ENCODE measurements at regions not wholly inside any gene's neighbourhood (a gene's known extent, or its start where the extent isn't known, plus 50 kb on each side); places are given as distances from the start of the nearest gene placed in this dataset.

DNA sequence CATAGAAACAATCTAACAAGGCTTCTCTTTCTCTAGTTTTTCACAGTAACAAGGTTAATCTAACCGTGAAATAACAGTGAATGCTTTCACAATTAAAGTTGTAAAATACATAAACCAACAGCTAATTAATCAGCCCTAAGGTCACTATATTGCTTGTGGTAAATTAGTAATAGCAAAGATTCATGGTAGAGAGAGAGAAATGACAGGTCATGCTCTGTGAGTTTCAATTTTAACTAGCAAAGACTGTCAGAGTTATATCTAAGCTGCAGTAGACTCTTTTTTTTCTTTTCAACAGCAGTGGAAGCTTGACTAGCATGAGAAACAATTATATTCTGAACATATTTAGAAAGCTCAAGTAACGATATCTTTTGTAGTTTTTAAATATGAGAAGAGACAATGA is 1068.0 kb downstream of the MAT2B start:
- no peak overlapping the region for H3K4me3 ChIP-seq (ENCODE audit: insufficient read depth, low read length, poor library complexity, severe bottlenecking)
- H3K4me2 ChIP-seq (ENCODE audit: low read depth, low read length, poor library complexity, severe bottlenecking) = no peak overlapping the region
- no peaks in the 10 kb centered on the region for H3K27me3 ChIP-seq (ENCODE audit: low read length)
- H3K36me3 ChIP-seq (ENCODE audit: low read length) = no peaks in the 10 kb centered on the region
- no peaks in the 10 kb centered on the region for H4K20me1 ChIP-seq (ENCODE audit: low read depth, low read length)
- H3K27ac ChIP-seq (ENCODE audit: low read depth, low read length) = no peak overlapping the region
- no peak overlapping the region for H2AFZ ChIP-seq (ENCODE audit: low read depth, low read length, severe bottlenecking)
- no peaks in the 10 kb centered on the region for H3K79me2 ChIP-seq (ENCODE audit: insufficient read depth, low read length)
- TF ChIP-seq, protein P1, sequence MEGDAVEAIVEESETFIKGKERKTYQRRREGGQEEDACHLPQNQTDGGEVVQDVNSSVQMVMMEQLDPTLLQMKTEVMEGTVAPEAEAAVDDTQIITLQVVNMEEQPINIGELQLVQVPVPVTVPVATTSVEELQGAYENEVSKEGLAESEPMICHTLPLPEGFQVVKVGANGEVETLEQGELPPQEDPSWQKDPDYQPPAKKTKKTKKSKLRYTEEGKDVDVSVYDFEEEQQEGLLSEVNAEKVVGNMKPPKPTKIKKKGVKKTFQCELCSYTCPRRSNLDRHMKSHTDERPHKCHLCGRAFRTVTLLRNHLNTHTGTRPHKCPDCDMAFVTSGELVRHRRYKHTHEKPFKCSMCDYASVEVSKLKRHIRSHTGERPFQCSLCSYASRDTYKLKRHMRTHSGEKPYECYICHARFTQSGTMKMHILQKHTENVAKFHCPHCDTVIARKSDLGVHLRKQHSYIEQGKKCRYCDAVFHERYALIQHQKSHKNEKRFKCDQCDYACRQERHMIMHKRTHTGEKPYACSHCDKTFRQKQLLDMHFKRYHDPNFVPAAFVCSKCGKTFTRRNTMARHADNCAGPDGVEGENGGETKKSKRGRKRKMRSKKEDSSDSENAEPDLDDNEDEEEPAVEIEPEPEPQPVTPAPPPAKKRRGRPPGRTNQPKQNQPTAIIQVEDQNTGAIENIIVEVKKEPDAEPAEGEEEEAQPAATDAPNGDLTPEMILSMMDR (IDR thresholded peaks at IDR 0.05; ENCODE audit: insufficient read depth, low read length, poor library complexity, severe bottlenecking) = no peak
- TF ChIP-seq EZH2phosphoT487 (conservative IDR thresholded peaks at IDR 0.05; ENCODE audit: low read length) = no peak
- no peaks in the 10 kb centered on the region for H3K9me3 ChIP-seq (ENCODE audit: insufficient read depth, low read length)
- no peaks in the 10 kb centered on the region for H3F3A ChIP-seq (ENCODE audit: insufficient read depth)
- H3K9me2 ChIP-seq (replicated peaks; ENCODE audit: insufficient read depth, low read length) = no peaks in the 10 kb centered on the region
- no peak overlapping the region for H3K9ac ChIP-seq (ENCODE audit: low read length)

DNA sequence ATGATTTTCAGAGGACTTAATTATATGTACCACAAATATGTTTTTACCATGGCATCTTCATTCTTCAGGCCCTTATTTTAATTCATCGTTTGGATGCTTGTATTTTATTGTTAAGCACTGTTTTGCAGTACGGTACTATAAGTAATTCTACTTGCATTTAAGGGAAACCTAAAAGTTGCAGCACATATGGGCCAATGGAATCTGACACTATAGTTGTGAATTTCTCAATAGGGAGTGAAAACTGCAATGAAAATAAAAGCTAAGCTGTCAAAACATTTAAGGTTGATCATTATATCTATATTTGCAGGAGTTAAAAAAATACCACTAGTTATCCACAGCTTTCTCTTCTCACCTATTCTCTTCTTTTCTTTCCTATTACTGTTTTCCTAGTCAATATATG is 1071.8 kb downstream of the MAT2B start:
- no peaks in the 10 kb centered on the region for H3K36me3 ChIP-seq (ENCODE audit: low read length)
- H3K4me2 ChIP-seq (ENCODE audit: low read depth, low read length, poor library complexity, severe bottlenecking) = no peak overlapping the region
- no peak overlapping the region for H3K27ac ChIP-seq (ENCODE audit: low read depth, low read length)
- H3K79me2 ChIP-seq (ENCODE audit: insufficient read depth, low read length) = no peaks in the 10 kb centered on the region
- H2AFZ ChIP-seq (ENCODE audit: low read depth, low read length, severe bottlenecking) = no peak overlapping the region
- no peaks in the 10 kb centered on the region for H3K9me3 ChIP-seq (ENCODE audit: insufficient read depth, low read length)
- no peak overlapping the region for H3K4me3 ChIP-seq (ENCODE audit: insufficient read depth, low read length, poor library complexity, severe bottlenecking)
- H3K9me2 ChIP-seq (replicated peaks; ENCODE audit: insufficient read depth, low read length) = no peaks in the 10 kb centered on the region
- no peak overlapping the region for H3K9ac ChIP-seq (ENCODE audit: low read length)
- no peaks in the 10 kb centered on the region for H4K20me1 ChIP-seq (ENCODE audit: low read depth, low read length)
- no peaks in the 10 kb centered on the region for H3F3A ChIP-seq (ENCODE audit: insufficient read depth)
- no peaks in the 10 kb centered on the region for H3K27me3 ChIP-seq (ENCODE audit: low read length)
- TF ChIP-seq EZH2phosphoT487 (conservative IDR thresholded peaks at IDR 0.05; ENCODE audit: low read length) = no peak
- TF ChIP-seq, protein P1 (IDR thresholded peaks at IDR 0.05; ENCODE audit: insufficient read depth, low read length, poor library complexity, severe bottlenecking) = no peak

DNA sequence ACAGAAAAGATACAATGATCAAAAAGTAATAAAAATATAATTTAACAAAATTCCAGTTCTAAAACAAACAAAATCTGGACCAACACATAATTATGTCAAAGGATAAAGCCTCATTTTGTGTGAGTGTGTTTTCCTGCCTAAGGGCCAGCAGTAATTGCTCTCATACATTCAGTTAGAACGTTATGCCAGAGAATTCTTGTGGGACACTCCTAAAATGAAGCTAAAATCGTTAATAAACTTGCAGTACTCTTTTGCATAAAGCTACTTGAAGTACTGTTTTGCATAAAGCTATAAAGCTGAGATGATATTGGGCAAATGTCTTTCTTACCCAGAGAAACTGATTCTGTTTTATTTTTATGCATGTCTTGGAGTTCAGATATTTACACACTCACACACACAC is 1072.3 kb downstream of the MAT2B start:
- Histone ChIP-seq H3K36me3 (ENCODE audit: low read length) (no peaks in the 10 kb centered on the region), H3K9me2 (replicated peaks; ENCODE audit: insufficient read depth, low read length) (no peaks in the 10 kb centered on the region), H3K9ac (ENCODE audit: low read length) (no peak overlapping the region), H3K4me2 (ENCODE audit: low read depth, low read length, poor library complexity, severe bottlenecking) (no peak overlapping the region), H3K79me2 (ENCODE audit: insufficient read depth, low read length) (no peaks in the 10 kb centered on the region), H3F3A (ENCODE audit: insufficient read depth) (no peaks in the 10 kb centered on the region), H3K27ac (ENCODE audit: low read depth, low read length) (no peak overlapping the region), H3K27me3 (ENCODE audit: low read length) (no peaks in the 10 kb centered on the region), H3K4me3 (ENCODE audit: insufficient read depth, low read length, poor library complexity, severe bottlenecking) (no peak overlapping the region), H2AFZ (ENCODE audit: low read depth, low read length, severe bottlenecking) (no peak overlapping the region), H4K20me1 (ENCODE audit: low read depth, low read length) (no peaks in the 10 kb centered on the region), H3K9me3 (ENCODE audit: insufficient read depth, low read length) (no peaks in the 10 kb centered on the region)
- TF ChIP-seq EZH2phosphoT487 (conservative IDR thresholded peaks at IDR 0.05; ENCODE audit: low read length) = no peak
- TF ChIP-seq, protein P1 (IDR thresholded peaks at IDR 0.05; ENCODE audit: insufficient read depth, low read length, poor library complexity, severe bottlenecking) = no peak

Measured in SU-DHL-6 (cell line).